ENCODE measurements at regions not wholly inside any gene's neighbourhood (a gene's known extent, or its start where the extent isn't known, plus 50 kb on each side); places are given as distances from the start of the nearest gene placed in this dataset.

DNA sequence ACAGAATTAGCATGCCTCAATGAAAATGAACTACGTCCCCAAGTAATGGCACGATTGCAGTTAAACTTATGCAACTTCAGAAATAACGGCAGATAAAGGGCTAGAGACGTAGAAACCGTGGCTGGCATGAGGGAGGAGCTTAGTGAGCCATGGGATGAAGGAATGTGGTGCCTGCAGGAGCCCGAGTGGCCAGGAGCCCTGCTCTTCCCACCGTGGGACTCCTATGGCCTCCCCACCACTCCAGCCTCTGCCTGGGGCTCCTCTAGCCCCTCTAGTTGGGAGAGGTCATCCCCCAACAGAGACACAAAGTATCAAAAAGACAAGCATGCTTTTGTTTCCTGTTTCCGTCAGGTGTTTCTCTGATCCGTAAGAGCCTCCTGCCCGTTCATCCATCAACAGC, 75.1 kb upstream of the BHLHE23 start:
- 0 to 100% (median 33%) methylated on average over 1 to 7 of the region's 10 CpGs; no CpG with 5 or more reads in 1 of the 10 experiments for WGBS, 10 experiments
- Histone ChIP-seq H3K27ac (no peak overlapping the region), H3K4me1 (replicated peaks in 1 of 2) (peaks cover 3 to 4% of the 10 kb centered on the region in 2 donors), H3K4me3 (no peak overlapping the region)
- ATAC-seq (replicated peaks in 6 of 8), result no peak
- in situ Hi-C loops (cut with MboI; ENCODE audit: low pct_unique_long_range_greater_than_20kb in 2 of 9, low sequenced_read_pairs in 9 of 9, unreplicated experiment in 9 of 9), result no loop called here

DNA sequence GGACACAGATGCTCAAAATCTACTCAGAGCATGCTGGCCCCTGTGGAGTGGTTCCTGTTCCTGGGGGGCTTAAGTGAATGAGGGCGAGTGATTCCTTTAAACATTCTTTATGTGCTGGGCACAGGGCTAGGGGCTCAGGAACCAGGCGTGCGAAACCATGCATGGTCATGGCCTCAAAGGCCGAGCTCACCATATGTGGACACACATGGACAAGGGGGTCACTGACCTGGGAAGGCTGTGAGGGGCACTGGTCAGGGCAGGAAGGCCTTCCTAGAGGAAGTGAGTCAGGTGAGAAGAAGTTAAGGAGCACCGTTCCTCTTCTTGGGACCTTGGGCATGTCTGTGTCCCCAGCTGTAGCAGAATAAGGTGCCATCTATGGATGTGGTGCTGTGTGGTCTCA, 74.6 kb upstream of the BHLHE23 start:
- ATAC-seq (replicated peaks in 6 of 8), result no peak

DNA sequence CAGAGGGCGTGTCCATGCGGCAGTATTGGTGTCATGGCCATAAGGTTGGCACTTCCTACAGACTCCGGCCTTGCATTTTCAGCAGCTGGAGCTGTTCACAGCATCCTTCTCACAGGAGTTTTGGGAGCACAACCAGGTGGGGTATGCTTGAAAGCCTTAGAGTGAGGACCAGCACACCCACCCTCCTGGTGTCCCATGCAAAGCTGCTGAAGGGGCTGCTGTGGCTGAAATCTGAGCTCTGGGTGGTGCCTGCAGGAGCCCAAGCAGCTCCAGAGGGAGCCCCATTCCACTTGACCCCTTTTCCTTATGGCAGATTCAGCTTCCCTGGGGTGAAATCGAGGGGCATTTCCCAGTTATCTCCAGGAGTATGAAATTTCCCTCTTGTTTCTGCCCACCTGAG, 74.0 kb upstream of the BHLHE23 start:
- ATAC-seq (replicated peaks in 6 of 8), result no peak
- Histone ChIP-seq H3K4me3 (no peak overlapping the region), H3K4me1 (replicated peaks in 1 of 2) (peaks cover under 1 to 2% of the 10 kb centered on the region in 2 donors), H3K27ac (no peak overlapping the region)
- WGBS, 10 experiments, result 0 to 47% (median 20%) methylated on average over 1 to 3 of the region's 4 CpGs; no CpG with 5 or more reads in 5 of the 10 experiments
- in situ Hi-C loops (cut with MboI; ENCODE audit: low pct_unique_long_range_greater_than_20kb in 2 of 9, low sequenced_read_pairs in 9 of 9, unreplicated experiment in 9 of 9), result no loop called here

More for the DNA sequence above, 74.6 kb upstream of the BHLHE23 start:
- Histone ChIP-seq H3K4me3 (no peak overlapping the region), H3K27ac (no peak overlapping the region), H3K4me1 (replicated peaks in 1 of 2) (peaks cover 3 to 4% of the 10 kb centered on the region in 2 donors)
- in situ Hi-C loops (cut with MboI; ENCODE audit: low pct_unique_long_range_greater_than_20kb in 2 of 9, low sequenced_read_pairs in 9 of 9, unreplicated experiment in 9 of 9), result no loop called here
- 0 to 76% (median 14%) methylated on average over 1 to 3 of the region's 5 CpGs; no CpG with 5 or more reads in 5 of the 10 experiments for WGBS, 10 experiments

DNA sequence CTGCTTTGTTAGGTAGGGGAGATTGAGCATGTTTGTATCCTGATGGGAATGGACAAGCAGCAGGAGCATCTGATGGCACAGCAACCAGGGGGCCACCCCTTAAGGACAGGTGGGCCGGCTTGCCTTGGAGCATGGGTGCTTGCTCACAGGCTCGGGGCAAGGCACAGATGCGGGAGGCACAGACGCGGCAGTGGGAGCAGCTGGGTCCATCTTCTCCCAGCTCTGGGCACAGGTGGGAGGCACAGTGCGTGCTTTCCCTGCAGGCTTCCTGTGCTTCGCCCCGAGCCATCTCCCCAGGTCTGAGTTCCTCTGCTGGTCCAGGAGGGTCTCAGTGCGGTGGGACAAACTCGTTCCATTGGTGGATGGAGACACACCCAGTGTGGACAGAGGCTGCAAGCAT, 73.6 kb upstream of the BHLHE23 start:
- H3K4me1 ChIP-seq (replicated peaks in 1 of 2), result no peaks in the 10 kb centered on the region
- H3K27ac ChIP-seq, result no peak overlapping the region
- no peak overlapping the region for H3K4me3 ChIP-seq
- WGBS, 10 experiments, result 35 to 91% (median 54%) methylated on average over 1 to 9 of the region's 10 CpGs; no CpG with 5 or more reads in 2 of the 10 experiments
- no peak for ATAC-seq (replicated peaks in 6 of 8)
- in situ Hi-C loops (cut with MboI; ENCODE audit: low pct_unique_long_range_greater_than_20kb in 2 of 9, low sequenced_read_pairs in 9 of 9, unreplicated experiment in 9 of 9), result no loop called here

DNA sequence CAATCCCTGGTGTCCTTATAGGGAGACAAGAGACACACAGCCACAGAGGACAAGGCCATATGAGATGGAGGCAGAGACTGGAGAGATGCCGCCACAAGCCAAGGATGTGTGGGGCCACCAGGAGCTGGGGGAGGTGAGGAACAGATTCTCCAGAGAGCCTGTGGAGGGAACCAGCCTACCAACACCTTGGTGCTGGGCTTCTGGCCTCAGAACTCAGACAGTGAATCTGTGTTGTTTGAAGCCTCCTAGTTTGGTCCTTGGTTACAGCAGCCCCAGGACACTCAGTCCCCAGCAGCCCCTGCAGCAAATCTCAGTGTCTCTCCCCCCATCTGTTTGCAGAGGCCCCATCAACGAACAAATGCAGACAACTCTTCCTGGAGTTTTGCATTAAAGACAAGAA, 73.2 kb upstream of the BHLHE23 start:
- Histone ChIP-seq H3K4me3 (no peak overlapping the region), H3K27ac (no peak overlapping the region), H3K4me1 (replicated peaks in 1 of 2) (no peaks in the 10 kb centered on the region)
- WGBS, 10 experiments, result 0 to 43% (median 0%) methylated on average over 1 to 2 of the region's 2 CpGs; no CpG with 5 or more reads in 5 of the 10 experiments
- in situ Hi-C loops (cut with MboI; ENCODE audit: low pct_unique_long_range_greater_than_20kb in 2 of 9, low sequenced_read_pairs in 9 of 9, unreplicated experiment in 9 of 9), result no loop called here
- ATAC-seq (replicated peaks in 6 of 8), result no peak

DNA sequence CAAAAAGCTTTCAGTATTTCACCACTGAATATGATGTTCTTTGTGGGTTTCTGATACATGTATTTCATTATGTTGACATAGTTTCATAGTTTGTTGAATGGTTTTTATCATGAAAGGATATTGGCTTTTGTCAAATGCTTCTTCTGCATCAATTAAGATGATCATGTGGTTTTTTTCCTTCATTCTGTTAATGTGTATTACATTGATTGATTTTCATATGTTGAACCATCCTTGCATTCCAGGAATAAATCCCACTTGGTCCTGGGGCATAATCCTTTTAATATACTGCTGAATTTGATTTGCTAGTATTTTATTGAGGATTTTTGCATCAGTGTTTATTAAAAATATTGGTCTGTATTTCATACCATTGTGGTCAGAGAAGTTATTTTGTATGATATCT, 70.9 kb upstream of the BHLHE23 start:
- H3K27ac ChIP-seq, result no peak overlapping the region
- in situ Hi-C loops (cut with MboI; ENCODE audit: low pct_unique_long_range_greater_than_20kb in 2 of 9, low sequenced_read_pairs in 9 of 9, unreplicated experiment in 9 of 9), result no loop called here
- no peak for ATAC-seq (replicated peaks in 6 of 8)
- H3K4me3 ChIP-seq, result no peak overlapping the region
- no peaks in the 10 kb centered on the region for H3K4me1 ChIP-seq (replicated peaks in 1 of 2)

DNA sequence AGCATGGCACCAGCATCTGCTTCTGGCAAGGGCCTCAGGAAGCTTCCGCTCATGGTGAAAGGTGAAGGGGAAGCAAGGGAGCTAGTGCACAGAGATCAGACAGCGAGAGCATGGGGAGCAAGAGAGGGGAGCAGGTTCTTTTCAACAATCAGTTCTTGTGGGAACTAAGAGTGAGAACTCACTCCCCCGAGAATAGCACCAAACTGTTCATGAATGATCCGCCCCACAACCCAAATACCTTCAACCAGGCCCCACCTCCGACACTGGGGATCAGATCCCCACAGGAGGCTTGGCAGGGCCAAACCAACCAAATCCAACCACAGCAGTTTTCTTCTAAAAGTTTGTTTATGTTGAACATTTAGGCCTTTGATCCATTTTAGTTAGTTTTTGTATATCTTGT, 69.7 kb upstream of the BHLHE23 start:
- WGBS, 10 experiments, result 0 to 94% (median 50%) methylated on average over 1 to 5 of the region's 5 CpGs; no CpG with 5 or more reads in 1 of the 10 experiments
- in situ Hi-C loops (cut with MboI; ENCODE audit: low pct_unique_long_range_greater_than_20kb in 2 of 9, low sequenced_read_pairs in 9 of 9, unreplicated experiment in 9 of 9), result no loop called here
- no peak overlapping the region for H3K4me3 ChIP-seq
- no peak for ATAC-seq (replicated peaks in 6 of 8)
- no peak overlapping the region for H3K27ac ChIP-seq
- H3K4me1 ChIP-seq (replicated peaks in 1 of 2), result peaks cover 0 to 1% of the 10 kb centered on the region in 2 donors

DNA sequence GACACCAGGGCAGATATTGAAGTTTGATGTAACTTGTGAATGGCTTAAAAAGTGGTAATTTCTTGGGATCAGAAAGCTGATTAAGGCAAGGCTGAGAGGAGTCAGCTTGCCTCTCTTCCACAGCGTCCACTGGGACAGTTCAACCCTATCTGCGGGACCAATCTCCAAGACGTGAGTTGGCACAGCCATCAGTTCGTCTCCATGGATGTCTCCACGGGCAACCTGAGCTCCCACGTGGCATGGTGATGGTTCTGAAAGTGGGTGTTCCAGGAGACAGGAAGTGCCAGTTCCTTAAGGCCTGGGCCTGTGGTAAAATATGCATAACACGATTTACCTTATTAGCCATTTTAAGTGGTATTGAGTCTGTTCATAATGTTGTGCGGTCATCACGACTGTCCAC, 67.9 kb upstream of the BHLHE23 start:
- in situ Hi-C loops (cut with MboI; ENCODE audit: low pct_unique_long_range_greater_than_20kb in 2 of 9, low sequenced_read_pairs in 9 of 9, unreplicated experiment in 9 of 9), result loop anchor here in 2 of 9 experiments (25.0 kb wide), 1 partner anchor 113 kb away; no protein-coding TSS in a partner anchor
- H3K27ac ChIP-seq, result no peak overlapping the region
- ATAC-seq (replicated peaks in 6 of 8), result no peak
- 59 to 100% (median 68%) methylated on average over 1 to 7 of the region's 9 CpGs; no CpG with 5 or more reads in 1 of the 10 experiments for WGBS, 10 experiments
- no peak overlapping the region for H3K4me3 ChIP-seq
- H3K4me1 ChIP-seq (replicated peaks in 1 of 2), result peaks cover 0 to 11% of the 10 kb centered on the region in 2 donors

DNA sequence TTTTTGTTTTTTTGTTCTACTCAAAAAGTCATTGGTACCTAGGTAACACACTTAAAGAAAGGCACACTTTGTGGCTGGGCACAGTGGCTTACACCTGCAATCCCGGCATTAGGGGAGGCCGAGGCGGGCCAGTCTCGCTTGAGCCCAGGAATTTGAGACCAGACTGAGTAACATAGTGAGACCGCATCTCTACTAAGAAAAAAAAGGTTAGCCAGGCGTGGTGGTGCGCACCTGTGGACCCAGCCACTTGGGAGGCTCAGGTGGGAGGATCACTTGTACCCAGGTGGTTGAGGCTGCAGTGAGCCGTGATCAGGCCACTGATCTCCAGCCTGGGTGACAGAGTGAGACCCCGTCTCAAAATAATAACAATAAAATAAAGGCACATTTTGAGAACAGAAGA, 67.4 kb upstream of the BHLHE23 start:
- ATAC-seq (replicated peaks in 6 of 8), result no peak
- no peak overlapping the region for H3K4me3 ChIP-seq
- in situ Hi-C loops (cut with MboI; ENCODE audit: low pct_unique_long_range_greater_than_20kb in 2 of 9, low sequenced_read_pairs in 9 of 9, unreplicated experiment in 9 of 9), result loop anchor here in 2 of 9 experiments (25.0 kb wide), 1 partner anchor 113 kb away; no protein-coding TSS in a partner anchor
- 54 to 100% (median 79%) methylated on average over 2 to 5 of the region's 9 CpGs; no CpG with 5 or more reads in 3 of the 10 experiments for WGBS, 10 experiments
- no peak overlapping the region for H3K27ac ChIP-seq
- peaks cover 0 to 14% of the 10 kb centered on the region in 2 donors for H3K4me1 ChIP-seq (replicated peaks in 1 of 2)

DNA sequence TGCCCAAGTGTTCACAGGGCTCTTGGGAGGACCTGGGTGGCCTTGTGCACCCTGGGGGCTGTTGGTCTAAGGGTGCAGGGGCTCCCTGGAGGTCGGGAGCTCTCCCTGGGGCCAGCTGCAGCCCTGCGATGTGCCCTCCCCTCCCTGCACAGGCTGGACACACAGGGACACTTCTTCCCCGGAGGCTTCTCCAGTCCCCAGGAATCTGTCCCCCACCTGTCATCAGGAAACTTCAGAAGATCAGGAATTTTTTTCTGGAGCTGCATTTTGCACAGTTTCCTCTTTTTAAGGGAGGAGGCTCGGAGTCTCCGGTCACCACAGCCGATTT, 66.9 kb upstream of the BHLHE23 start:
- ATAC-seq (replicated peaks in 6 of 8), result no peak
- no peak overlapping the region for H3K27ac ChIP-seq
- 10 to 73% (median 57%) methylated on average over 2 to 5 of the region's 6 CpGs; no CpG with 5 or more reads in 4 of the 10 experiments for WGBS, 10 experiments
- H3K4me3 ChIP-seq, result no peak overlapping the region
- H3K4me1 ChIP-seq (replicated peaks in 1 of 2), result peaks cover 0 to 14% of the 10 kb centered on the region in 2 donors
- in situ Hi-C loops (cut with MboI; ENCODE audit: low pct_unique_long_range_greater_than_20kb in 2 of 9, low sequenced_read_pairs in 9 of 9, unreplicated experiment in 9 of 9), result loop anchor here in 2 of 9 experiments (25.0 kb wide), 1 partner anchor 114 kb away; no protein-coding TSS in a partner anchor

DNA sequence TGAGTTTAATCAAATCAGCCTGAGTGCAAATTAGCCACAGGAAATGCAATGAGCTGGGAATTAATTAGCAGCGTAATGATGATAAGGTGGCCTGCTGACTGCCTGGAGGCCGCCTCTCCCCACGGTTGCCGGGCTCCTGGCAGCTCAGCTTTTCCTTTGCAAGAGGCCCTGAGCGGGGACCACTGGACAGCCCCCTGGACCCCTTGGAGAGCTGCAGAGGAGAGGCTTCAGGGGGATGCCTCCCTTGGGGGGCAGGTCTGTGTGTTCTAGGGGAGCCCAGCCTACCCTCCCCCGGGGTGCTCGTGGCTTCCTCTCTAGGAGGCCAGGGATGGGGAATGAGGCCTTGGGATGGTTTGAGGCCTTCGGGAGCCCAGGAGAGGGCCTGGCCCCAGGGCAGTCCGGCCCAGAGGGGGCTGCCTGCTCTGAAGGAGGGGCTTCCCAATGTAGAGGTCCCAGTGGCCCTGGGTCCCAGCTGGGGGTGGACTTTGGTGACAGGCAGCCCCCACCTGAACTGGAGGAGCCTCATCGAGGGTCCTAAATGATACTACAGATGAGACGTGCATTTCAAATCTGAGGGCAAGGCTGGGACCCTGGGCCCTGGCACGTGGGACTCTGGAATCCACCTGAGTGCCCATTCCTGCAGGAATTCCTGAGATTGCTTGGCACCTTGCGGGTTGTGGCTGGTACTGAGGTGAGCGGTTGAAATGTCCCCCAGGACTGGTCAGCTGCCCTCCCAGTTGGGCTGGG, 66.4 kb upstream of the BHLHE23 start:
- no peak overlapping the region for H3K4me3 ChIP-seq
- no peak for ATAC-seq (replicated peaks in 6 of 8)
- H3K4me1 ChIP-seq (replicated peaks in 1 of 2), result peaks cover 0 to 14% of the 10 kb centered on the region in 2 donors
- WGBS, 10 experiments, result 3 to 52% (median 38%) methylated on average over 2 to 8 of the region's 14 CpGs; no CpG with 5 or more reads in 4 of the 10 experiments
- in situ Hi-C loops (cut with MboI; ENCODE audit: low pct_unique_long_range_greater_than_20kb in 2 of 9, low sequenced_read_pairs in 9 of 9, unreplicated experiment in 9 of 9), result loop anchor here in 2 of 9 experiments (25.0 kb wide), 1 partner anchor 114 kb away; no protein-coding TSS in a partner anchor
- H3K27ac ChIP-seq, result no peak overlapping the region

DNA sequence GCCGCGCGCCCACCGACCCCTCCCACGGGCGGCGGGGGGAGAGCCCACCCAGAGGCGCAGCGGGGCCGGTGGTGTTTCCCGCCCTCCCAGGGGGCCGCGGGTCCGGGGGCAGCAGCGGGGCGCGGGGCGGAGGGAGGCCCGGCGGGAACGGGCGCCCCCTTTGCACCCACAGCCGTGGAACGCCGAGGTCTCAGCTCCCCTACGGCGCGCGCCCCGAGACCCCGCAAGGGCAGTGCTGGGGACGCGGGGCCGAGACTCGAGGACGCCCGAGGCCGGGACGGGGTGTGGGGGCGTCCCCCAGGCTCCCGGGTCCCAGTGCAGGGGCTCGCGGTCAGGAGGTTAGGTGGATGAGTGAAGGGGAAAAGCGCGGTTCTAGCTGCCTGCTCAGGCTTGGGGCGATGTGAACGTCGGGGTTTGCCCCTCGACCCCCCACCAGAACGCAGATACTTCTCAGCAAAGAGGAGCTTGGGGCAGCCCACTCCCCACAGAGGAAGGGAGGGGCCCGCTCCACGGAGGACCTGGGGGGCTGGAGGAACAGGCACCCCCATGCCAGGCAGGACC, 65.5 kb upstream of the BHLHE23 start:
- in situ Hi-C loops (cut with MboI; ENCODE audit: low pct_unique_long_range_greater_than_20kb in 2 of 9, low sequenced_read_pairs in 9 of 9, unreplicated experiment in 9 of 9), result loop anchor here in 2 of 9 experiments (25.0 kb wide), 1 partner anchor 115 kb away; no protein-coding TSS in a partner anchor
- Histone ChIP-seq H3K4me3 (peak overlapping the region; percentile 20 to 39 (median 32)), H3K4me1 (replicated peaks in 1 of 2) (peaks cover 4 to 22% of the 10 kb centered on the region in 2 donors), H3K27ac (no peak overlapping the region)
- peak in 1 of 8 experiments; percentile 1 for ATAC-seq (replicated peaks in 6 of 8)
- 20% methylated on average over 2 of the region's 52 CpGs; no CpG with 5 or more reads in 9 of the 10 experiments for WGBS, 10 experiments

DNA sequence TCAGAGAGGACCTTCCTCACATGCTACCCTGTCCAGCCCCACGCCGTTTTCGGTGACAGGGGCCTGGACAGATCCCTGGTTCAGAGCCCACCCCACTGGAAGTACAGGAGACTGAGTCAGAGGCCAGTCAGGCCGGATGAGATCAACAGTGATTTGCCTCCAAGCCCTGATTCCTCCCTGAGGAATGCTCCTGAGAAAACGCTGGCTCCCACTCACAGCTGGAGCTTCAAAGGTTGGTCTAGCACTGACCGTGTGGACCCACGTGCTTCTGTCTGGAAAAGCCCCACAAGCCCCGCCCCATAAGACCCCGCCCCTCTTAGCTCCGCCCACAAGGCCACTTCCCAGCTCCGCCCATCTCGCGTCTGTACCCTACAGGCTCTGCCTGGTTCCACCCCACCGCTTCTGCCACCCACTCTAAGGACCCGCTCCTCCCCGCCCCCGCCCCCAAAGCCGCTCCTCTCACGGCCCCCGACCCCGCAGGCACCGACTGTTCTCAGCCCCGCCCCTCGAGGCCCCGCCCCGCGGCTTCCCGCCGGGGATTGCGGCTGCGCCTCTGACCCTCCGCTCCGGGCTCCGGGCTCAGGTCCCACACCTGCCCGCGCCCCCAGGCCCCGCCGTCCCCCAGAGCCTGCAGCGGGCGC, 64.9 kb upstream of the BHLHE23 start:
- in situ Hi-C loops (cut with MboI; ENCODE audit: low pct_unique_long_range_greater_than_20kb in 2 of 9, low sequenced_read_pairs in 9 of 9, unreplicated experiment in 9 of 9), result loop anchor here in 2 of 9 experiments (25.0 kb wide), 1 partner anchor 116 kb away; no protein-coding TSS in a partner anchor
- WGBS, 10 experiments, result 0% methylated on average over 1 of the region's 40 CpGs; no CpG with 5 or more reads in 8 of the 10 experiments
- peak in 6 of 8 experiments; percentile 74 to 91 (median 86) for ATAC-seq (replicated peaks in 6 of 8)

More for the DNA sequence above, 64.9 kb upstream of the BHLHE23 start:
- peaks cover 5 to 23% of the 10 kb centered on the region in 2 donors for H3K4me1 ChIP-seq (replicated peaks in 1 of 2)
- H3K4me3 ChIP-seq, result peak overlapping the region; percentile 20 to 39 (median 32)
- H3K27ac ChIP-seq, result no peak overlapping the region
